Testis (tissue), 2 donors: ENCODE measurements at regions not wholly inside any gene's neighbourhood (a gene's known extent, or its start where the extent isn't known, plus 50 kb on each side); places are given as distances from the start of the nearest gene placed in this dataset.

Source experiments
- DNase-seq: peaks from one replicate; pipeline ENCODE4 v3.0.0-alpha.2; 2019
- H3K27ac ChIP-seq, 2 donors: fragments of 200-600 bp; sonication (generic); one replicate each; pipeline ENCODE4 v1.5.1; 2019
- H3K27me3 ChIP-seq: fragments of 200-600 bp; sonication (generic); one replicate; pipeline ENCODE4 v1.5.1; 2019
- H3K36me3 ChIP-seq: fragments of 200-600 bp; sonication (generic); one replicate; pipeline ENCODE4 v1.5.1; 2017; ENCODE audit warnings: low read depth; ENCODE audit errors: missing control alignments
- H3K4me1 ChIP-seq: fragments of 200-600 bp; sonication (generic); one replicate; pipeline ENCODE4 v1.5.1; 2019
- H3K4me3 ChIP-seq, 2 donors: fragments of 200-600 bp; sonication (generic); one replicate each; pipeline ENCODE4 v1.5.1; 2017 to 2019
- H3K9me3 ChIP-seq: fragments of 200-600 bp; sonication (generic); one replicate; pipeline ENCODE4 v1.5.1; 2017
- CTCF ChIP-seq, 3 experiments: fragments of 450-650 bp in 2 of 3; fragments of 200-600 bp in 1 of 3; sonication (generic) in 1 of 3; IDR thresholded peaks; one replicate each; pipeline ENCODE4 v1.5.1; 2016 to 2019; ENCODE audit warnings: antibody characterized with exemption in 3 of 3, mild to moderate bottlenecking in 2 of 3, moderate library complexity in 1 of 3
- POLR2A ChIP-seq: fragments of 450-650 bp; IDR thresholded peaks from one replicate; pipeline ENCODE4 v1.6.1; 2017; ENCODE audit warnings: antibody characterized with exemption, mild to moderate bottlenecking, moderate library complexity
- WGBS, 2 donors: methylation state at CpG; one replicate each; pipeline ENCODE4 v1.1.5; 2018; 5-methylcytosine and 5-hydroxymethylcytosine counted together
- intact Hi-C: fragments of 100-400 bp; cut with DNase I; formaldehyde crosslinking; loops from one replicate; pipeline ENCODE4 v1.15.1; 2023; ENCODE audit warnings: low total_unique reads

- DNase-seq: no peak
- no peaks in the 10 kb centered on the region for H3K4me1 ChIP-seq
- intact Hi-C loops: no loop called here
- TF ChIP-seq CTCF (IDR thresholded peaks at IDR 0.05) (no peak), POLR2A (no peak)
- H3K4me3 ChIP-seq: no peak overlapping the region
- no peaks in the 10 kb centered on the region for H3K27me3 ChIP-seq
- H3K9me3 ChIP-seq: no peaks in the 10 kb centered on the region
- H3K36me3 ChIP-seq: no peaks in the 10 kb centered on the region
- WGBS, 2 donors: 87 to 89% methylated on average over 2 of the region's 2 CpGs
- no peak overlapping the region for H3K27ac ChIP-seq
Observed at GRCh38 chr3:94195381-94195780, 132.5 kb downstream of the NSUN3 start.

GRCh38 chr3:94206291-94206690 lies 143.4 kb downstream of the NSUN3 start:
- 91 to 100% methylated on average over 2 of the region's 2 CpGs for WGBS, 2 donors
- Histone ChIP-seq H3K9me3 (no peaks in the 10 kb centered on the region), H3K36me3 (no peaks in the 10 kb centered on the region), H3K27me3 (no peaks in the 10 kb centered on the region), H3K4me1 (no peaks in the 10 kb centered on the region), H3K27ac (no peak overlapping the region), H3K4me3 (no peak overlapping the region)
- no peak for TF ChIP-seq CTCF (IDR thresholded peaks at IDR 0.05)
- no peak for TF ChIP-seq POLR2A
- DNase-seq: no peak
- intact Hi-C loops: no loop called here

GRCh38 chr3:94210256-94210655 lies 147.4 kb downstream of the NSUN3 start:
- H3K4me3 ChIP-seq: no peak overlapping the region
- WGBS, 2 donors: 91 to 100% methylated on average over 1 of the region's 1 CpG
- no peak for DNase-seq
- H3K4me1 ChIP-seq: no peaks in the 10 kb centered on the region
- H3K27me3 ChIP-seq: no peaks in the 10 kb centered on the region
- H3K9me3 ChIP-seq: no peaks in the 10 kb centered on the region
- TF ChIP-seq CTCF (IDR thresholded peaks at IDR 0.05): no peak
- no peak for TF ChIP-seq POLR2A
- H3K27ac ChIP-seq: no peak overlapping the region
- no peaks in the 10 kb centered on the region for H3K36me3 ChIP-seq
- intact Hi-C loops: no loop called here

GRCh38 chr3:94217406-94217805 lies 154.5 kb downstream of the NSUN3 start:
- no peak overlapping the region for H3K27ac ChIP-seq
- no peaks in the 10 kb centered on the region for H3K36me3 ChIP-seq
- no peak for TF ChIP-seq CTCF (IDR thresholded peaks at IDR 0.05)
- TF ChIP-seq POLR2A: no peak
- no peaks in the 10 kb centered on the region for H3K27me3 ChIP-seq
- 66 to 72% methylated on average over 4 of the region's 4 CpGs for WGBS, 2 donors
- H3K4me3 ChIP-seq: no peak overlapping the region
- DNase-seq: no peak
- no peaks in the 10 kb centered on the region for H3K4me1 ChIP-seq
- H3K9me3 ChIP-seq: no peaks in the 10 kb centered on the region
- intact Hi-C loops: no loop called here

GRCh38 chr3:94220426-94220825 lies 157.6 kb downstream of the NSUN3 start:
- WGBS, 2 donors: 88 to 89% methylated on average over 2 of the region's 2 CpGs

More at GRCh38 chr3:94220426-94220825, 157.6 kb downstream of the NSUN3 start:
- no peak for DNase-seq
- TF ChIP-seq CTCF (IDR thresholded peaks at IDR 0.05) (no peak), POLR2A (no peak)
- no peak overlapping the region for H3K4me3 ChIP-seq
- intact Hi-C loops: no loop called here
- no peaks in the 10 kb centered on the region for H3K4me1 ChIP-seq
- no peaks in the 10 kb centered on the region for H3K27me3 ChIP-seq
- H3K36me3 ChIP-seq: no peaks in the 10 kb centered on the region
- H3K27ac ChIP-seq: no peak overlapping the region
- no peaks in the 10 kb centered on the region for H3K9me3 ChIP-seq
